ENCODE measurements at regions not wholly inside any gene's neighbourhood (a gene's known extent, or its start where the extent isn't known, plus 50 kb on each side); places are given as distances from the start of the nearest gene placed in this dataset.

- TF ChIP-seq ZBTB33 (IDR thresholded peaks at IDR 0.05) (no peak), EGR1 (IDR thresholded peaks at IDR 0.05; ENCODE audit: low read depth in 2 of 2) (no peak), REST (IDR thresholded peaks at IDR 0.05) (no peak), HNF4G (IDR thresholded peaks at IDR 0.05) (no peak), RXRA (IDR thresholded peaks at IDR 0.05) (no peak), ATF3 (IDR thresholded peaks at IDR 0.05) (no peak), RAD21 (IDR thresholded peaks at IDR 0.05) (no peak)
- Histone ChIP-seq H3K27me3 (ENCODE audit: control insufficient read depth in 4 of 4, insufficient read depth in 4 of 4, low read length in 3 of 4) (no peaks in the 10 kb centered on the region), H3K9me3 (ENCODE audit: control insufficient read depth in 4 of 4, low read length in 3 of 4) (peaks cover 0 to 7% (median 0%) of the 10 kb centered on the region in 4 donors), H3K36me3 (ENCODE audit: control insufficient read depth in 4 of 4, insufficient read depth in 3 of 4, low read depth in 1 of 4, low read length in 3 of 4) (no peaks in the 10 kb centered on the region), H3K4me1 (ENCODE audit: control insufficient read depth in 4 of 4, insufficient read depth in 4 of 4, low read length in 3 of 4) (peaks cover 0 to 2% (median under 1%) of the 10 kb centered on the region in 4 donors), H3K4me3 (ENCODE audit: low read depth in 1 of 3, low read length in 3 of 3) (no peak overlapping the region), H3K27ac (ENCODE audit: low read depth in 1 of 2, low read length in 2 of 2) (no peak overlapping the region), H3K9ac (ENCODE audit: low read depth in 1 of 2, low read length in 2 of 2) (no peak overlapping the region)
- no peak for DNase-seq (ENCODE audit: low spot score)
- WGBS, result 48% methylated on average over 2 of the region's 2 CpGs
Measured at GRCh38 chr14:23704890-23705289, 68.7 kb downstream of the DHRS2 start.

- no peak for DNase-seq (ENCODE audit: low spot score)
- H3K4me3 ChIP-seq (ENCODE audit: low read depth in 1 of 3, low read length in 3 of 3), result no peak overlapping the region
- H3K9me3 ChIP-seq (ENCODE audit: control insufficient read depth in 4 of 4, low read length in 3 of 4), result peaks cover 0 to 7% (median 0%) of the 10 kb centered on the region in 4 donors
- H3K9ac ChIP-seq (ENCODE audit: low read depth in 1 of 2, low read length in 2 of 2), result no peak overlapping the region
- H3K27ac ChIP-seq (ENCODE audit: low read depth in 1 of 2, low read length in 2 of 2), result no peak overlapping the region
- TF ChIP-seq FOXA1 (IDR thresholded peaks at IDR 0.05) (no peak), CTCF (IDR thresholded peaks at IDR 0.05; ENCODE audit: low read depth, low read length, missing input control) (no peak), ZBTB33 (IDR thresholded peaks at IDR 0.05) (no peak), EGR1 (IDR thresholded peaks at IDR 0.05; ENCODE audit: low read depth in 2 of 2) (no peak), MAX (IDR thresholded peaks at IDR 0.05) (no peak), REST (IDR thresholded peaks at IDR 0.05) (no peak), JUND (IDR thresholded peaks at IDR 0.05) (no peak), SP1 (IDR thresholded peaks at IDR 0.05) (no peak), NR2F2 (IDR thresholded peaks at IDR 0.05) (no peak), RAD21 (IDR thresholded peaks at IDR 0.05) (no peak), FOXA2 (IDR thresholded peaks at IDR 0.05) (no peak), TAF1 (conservative IDR thresholded peaks at IDR 0.05) (no peak), YY1 (IDR thresholded peaks at IDR 0.05) (no peak), RXRA (IDR thresholded peaks at IDR 0.05) (no peak), ATF3 (IDR thresholded peaks at IDR 0.05) (no peak), HNF4G (IDR thresholded peaks at IDR 0.05) (no peak), HNF4A (conservative IDR thresholded peaks at IDR 0.05) (no peak), GABPA (IDR thresholded peaks at IDR 0.05 in 1 of 2, conservative IDR thresholded peaks at IDR 0.05 in 1 of 2) (no peak)
- 87% methylated on average over 5 of the region's 5 CpGs for WGBS
- peaks cover 0 to 8% (median 4%) of the 10 kb centered on the region in 4 donors for H3K4me1 ChIP-seq (ENCODE audit: control insufficient read depth in 4 of 4, insufficient read depth in 4 of 4, low read length in 3 of 4)
- no peaks in the 10 kb centered on the region for H3K36me3 ChIP-seq (ENCODE audit: control insufficient read depth in 4 of 4, insufficient read depth in 3 of 4, low read depth in 1 of 4, low read length in 3 of 4)
- H3K27me3 ChIP-seq (ENCODE audit: control insufficient read depth in 4 of 4, insufficient read depth in 4 of 4, low read length in 3 of 4), result no peaks in the 10 kb centered on the region
Measured at GRCh38 chr14:23707415-23707814, 71.3 kb downstream of the DHRS2 start.

Measured in liver (tissue), 8 donors.